ENCODE measurements at regions not wholly inside any gene's neighbourhood (a gene's known extent, or its start where the extent isn't known, plus 50 kb on each side); places are given as distances from the start of the nearest gene placed in this dataset.

- TF ChIP-seq CTCF (optimal IDR thresholded peaks at IDR 0.05 in 1 of 3, IDR thresholded peaks at IDR 0.05 in 1 of 3, conservative IDR thresholded peaks at IDR 0.05 in 1 of 3; ENCODE audit: extremely low read depth in 1 of 3, insufficient read depth in 2 of 3, low read length in 3 of 3) (peak in 2 of 3 experiments; percentile 41 to 45), EZH2 (IDR thresholded peaks at IDR 0.05; ENCODE audit: low read length) (no peak)
Measured at GRCh38 chr18:8525692-8526091, 83.5 kb upstream of the RAB12 start.

All from keratinocyte (primary cell).